ENCODE measurements at regions not wholly inside any gene's neighbourhood (a gene's known extent, or its start where the extent isn't known, plus 50 kb on each side); places are given as distances from the start of the nearest gene placed in this dataset.

GRCh38 chr2:129467012-129467779 lies 512.3 kb upstream of the RAB6C start:
- TF ChIP-seq CTCF (IDR thresholded peaks at IDR 0.05; ENCODE audit: insufficient read depth, low read length, missing control alignments), result no peak
- ChIA-PET CTCF (no interaction called here), POLR2A (no interaction called here)
- H3K4me3 ChIP-seq (ENCODE audit: low read depth, low read length), result no peak overlapping the region
- no peak for DNase-seq (ENCODE audit: low read depth, low spot score)

- H3K4me3 ChIP-seq (ENCODE audit: low read depth, low read length), result no peak overlapping the region
- no peak for DNase-seq (ENCODE audit: low read depth, low spot score)
- CTCF ChIA-PET, result no interaction called here
- no peak for TF ChIP-seq CTCF (IDR thresholded peaks at IDR 0.05; ENCODE audit: insufficient read depth, low read length, missing control alignments)
- POLR2A ChIA-PET, result no interaction called here
Measured at GRCh38 chr2:129467941-129468340, 511.5 kb upstream of the RAB6C start.

- ChIA-PET POLR2A (no interaction called here), CTCF (no interaction called here)
- no peak for TF ChIP-seq CTCF (IDR thresholded peaks at IDR 0.05; ENCODE audit: insufficient read depth, low read length, missing control alignments)
- DNase-seq (ENCODE audit: low read depth, low spot score), result no peak
- no peak overlapping the region for H3K4me3 ChIP-seq (ENCODE audit: low read depth, low read length)
Measured at GRCh38 chr2:129468879-129469278, 510.6 kb upstream of the RAB6C start.

GRCh38 chr2:129469389-129469788 lies 510.1 kb upstream of the RAB6C start:
- no peak overlapping the region for H3K4me3 ChIP-seq (ENCODE audit: low read depth, low read length)
- no peak for TF ChIP-seq CTCF (IDR thresholded peaks at IDR 0.05; ENCODE audit: insufficient read depth, low read length, missing control alignments)
- ChIA-PET CTCF (no interaction called here), POLR2A (no interaction called here)
- DNase-seq (ENCODE audit: low read depth, low spot score), result no peak

- no peak for DNase-seq (ENCODE audit: low read depth, low spot score)
- ChIA-PET CTCF (no interaction called here), POLR2A (no interaction called here)
- H3K4me3 ChIP-seq (ENCODE audit: low read depth, low read length), result no peak overlapping the region
- TF ChIP-seq CTCF (IDR thresholded peaks at IDR 0.05; ENCODE audit: insufficient read depth, low read length, missing control alignments), result no peak
Measured at GRCh38 chr2:129469871-129470270, 509.6 kb upstream of the RAB6C start.

GRCh38 chr2:129478902-129479517 lies 500.5 kb upstream of the RAB6C start:
- ChIA-PET CTCF (no interaction called here), POLR2A (no interaction called here)
- no peak for DNase-seq (ENCODE audit: low read depth, low spot score)
- no peak overlapping the region for H3K4me3 ChIP-seq (ENCODE audit: low read depth, low read length)
- no peak for TF ChIP-seq CTCF (IDR thresholded peaks at IDR 0.05; ENCODE audit: insufficient read depth, low read length, missing control alignments)

Measured in AG04449 (cell line).